ENCODE measurements at regions not wholly inside any gene's neighbourhood (a gene's known extent, or its start where the extent isn't known, plus 50 kb on each side); places are given as distances from the start of the nearest gene placed in this dataset.

- no peak for DNase-seq
These were observed 179.9 kb downstream of the PLOD2 start for GRCh38 chr3:145981056-145981455.

DNA sequence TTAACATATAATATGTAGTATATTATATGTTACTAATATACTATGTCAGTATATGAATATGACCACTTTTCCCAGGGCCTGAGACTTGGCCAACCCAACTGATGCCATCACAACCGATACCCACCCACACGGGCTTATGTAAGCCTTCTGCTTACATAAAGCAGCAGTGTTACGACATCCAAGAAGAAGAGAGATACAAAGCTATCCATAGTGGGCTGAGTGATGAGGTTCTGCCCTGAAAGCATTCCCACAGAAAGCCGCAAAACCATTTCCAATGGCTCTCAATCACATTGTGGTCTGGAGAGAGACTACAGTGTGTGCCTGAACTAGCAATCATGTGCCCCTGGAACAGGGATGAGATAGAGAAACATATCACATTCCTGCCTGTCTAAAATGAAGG is 177.9 kb downstream of the PLOD2 start:
- DNase-seq, result no peak
